ENCODE measurements at regions not wholly inside any gene's neighbourhood (a gene's known extent, or its start where the extent isn't known, plus 50 kb on each side); places are given as distances from the start of the nearest gene placed in this dataset.

DNA sequence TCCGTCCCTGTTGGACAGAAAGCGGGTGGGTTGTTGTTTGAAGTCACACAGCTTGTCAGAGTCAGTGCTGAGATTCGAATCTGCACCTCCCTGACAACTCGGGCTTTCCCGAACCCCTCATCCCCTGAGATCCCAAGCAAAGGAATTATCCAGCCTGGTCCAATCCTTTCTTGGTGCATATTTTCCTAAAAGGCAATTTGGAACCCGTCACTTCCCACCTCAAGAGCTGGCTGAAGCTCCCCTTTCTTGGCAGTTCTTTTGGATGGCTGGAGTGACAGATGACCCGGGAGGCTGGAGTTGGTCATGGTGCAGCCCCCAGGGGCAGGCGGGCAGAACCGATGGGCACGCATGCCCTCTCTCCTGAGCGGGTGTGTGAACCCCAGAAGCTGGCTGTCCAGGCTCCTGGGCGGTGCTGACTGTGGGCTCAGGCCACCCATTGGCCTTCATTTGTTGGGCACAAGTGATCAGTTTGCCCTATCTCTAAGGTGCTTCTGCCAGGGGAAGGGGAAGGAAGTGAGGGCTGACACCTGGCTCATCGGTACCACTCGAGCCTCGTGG, 97.8 kb downstream of the ASB1 start:
- TF ChIP-seq L3MBTL2 (conservative IDR thresholded peaks at IDR 0.05) (no peak), NFRKB (IDR thresholded peaks at IDR 0.05) (no peak), HDGF (IDR thresholded peaks at IDR 0.05; ENCODE audit: borderline replicate concordance) (no peak), FOXM1 (IDR thresholded peaks at IDR 0.05; ENCODE audit: borderline replicate concordance) (no peak)
